Epidermal melanocyte (primary cell): ENCODE measurements at regions not wholly inside any gene's neighbourhood (a gene's known extent, or its start where the extent isn't known, plus 50 kb on each side); places are given as distances from the start of the nearest gene placed in this dataset.

Experiments used
- DNase-seq: peaks from one replicate; pipeline ENCODE4 v3.0.0; 2011; ENCODE audit warnings: low spot score; ENCODE audit not compliant: insufficient read length

DNA sequence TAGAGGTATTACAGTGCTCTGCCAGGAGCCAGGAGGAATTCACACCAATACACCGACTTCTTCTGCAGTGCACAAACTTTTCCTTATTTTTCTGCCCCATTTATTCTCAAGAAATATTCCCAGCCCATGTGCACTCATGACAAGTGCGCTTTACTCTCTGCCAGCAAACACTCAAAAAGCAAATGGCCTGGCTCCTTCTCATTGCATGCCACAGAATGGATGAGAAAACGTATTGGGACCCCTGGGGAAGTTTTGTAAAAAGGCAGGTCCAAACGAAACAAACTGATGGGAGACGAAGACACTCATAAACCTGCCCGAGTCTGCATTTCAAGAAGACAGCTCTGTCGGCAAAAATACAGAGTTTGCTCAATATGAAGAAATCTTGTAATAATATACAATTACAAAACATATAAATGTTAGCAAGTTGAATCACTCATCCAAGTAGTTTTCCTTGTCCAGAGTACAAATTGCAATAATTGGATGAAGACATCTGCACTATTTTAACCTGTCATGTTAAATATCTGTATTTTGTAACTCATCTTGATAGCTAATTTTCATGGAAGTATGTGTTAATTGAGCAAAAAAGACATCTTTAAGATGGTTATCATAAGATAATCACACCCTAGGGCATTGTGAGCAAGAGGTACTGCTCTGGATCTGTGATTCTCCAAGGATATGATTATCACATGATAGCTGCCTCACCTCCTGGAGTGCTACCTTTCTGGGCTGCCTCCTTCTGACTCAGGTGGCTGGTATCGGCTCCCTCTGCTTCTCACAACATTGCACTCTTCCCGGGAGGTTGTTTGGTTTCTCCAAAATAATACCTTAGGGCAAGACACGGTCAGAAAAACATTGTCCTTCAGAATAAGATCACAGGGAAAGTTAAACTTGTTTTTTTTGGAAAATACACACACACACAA lies 260.8 kb upstream of the G2E3 start:
- no peak for DNase-seq

DNA sequence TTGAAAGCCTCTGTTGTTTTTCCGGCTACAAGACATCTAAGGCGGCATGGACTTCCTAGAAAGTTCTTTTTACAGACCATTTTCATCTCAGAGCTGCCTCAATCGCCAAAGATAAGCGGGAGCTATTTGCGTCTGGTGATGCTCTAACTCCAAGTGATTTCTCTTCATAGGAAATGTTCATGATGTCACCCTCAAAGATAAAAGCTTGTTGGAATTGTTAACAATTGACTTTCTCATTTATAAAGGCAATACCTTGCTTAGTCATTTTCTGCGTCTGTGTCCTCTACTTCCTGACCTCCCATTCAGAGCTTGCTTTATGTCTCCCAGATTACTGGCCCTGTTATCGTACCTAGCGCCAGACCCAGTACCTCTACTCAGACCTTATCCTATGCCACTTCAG lies 259.0 kb upstream of the G2E3 start:
- DNase-seq = no peak

DNA sequence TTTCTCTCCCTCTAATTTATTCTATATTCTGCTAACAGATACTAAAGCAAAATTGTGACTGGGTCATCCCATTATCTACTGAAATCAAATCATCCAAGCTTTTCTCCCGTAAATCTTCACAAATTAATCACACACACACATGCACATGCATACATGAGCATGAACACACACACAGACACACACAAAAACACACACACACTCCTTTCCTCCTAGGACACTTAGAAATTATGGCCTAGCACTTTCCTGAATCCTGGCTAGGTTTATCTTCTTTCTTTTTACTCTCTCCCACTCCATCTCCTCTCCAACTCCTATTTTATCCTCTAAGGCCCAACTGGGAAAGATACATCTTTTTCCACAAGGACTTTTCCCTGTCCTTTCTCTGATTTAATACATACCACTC lies 255.6 kb upstream of the G2E3 start:
- DNase-seq = no peak

DNA sequence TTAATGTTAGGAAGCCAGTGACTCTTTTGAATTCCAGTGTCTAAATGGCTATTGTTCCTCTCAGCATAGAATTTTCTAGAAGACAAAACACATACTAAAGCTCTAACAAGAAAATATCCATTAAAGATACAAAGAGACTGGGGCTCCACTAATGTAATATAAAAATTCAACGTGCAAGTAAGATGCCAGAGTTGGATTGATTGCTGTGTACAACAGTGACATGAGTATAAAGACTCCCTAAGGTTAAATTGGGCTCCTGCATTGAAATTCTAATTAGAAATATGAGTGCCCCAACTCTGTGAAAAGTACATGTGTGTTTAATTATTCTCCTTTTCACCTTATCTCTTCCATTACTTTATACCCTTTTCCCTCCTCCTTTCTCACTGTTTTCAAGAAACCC lies 253.6 kb upstream of the G2E3 start:
- no peak for DNase-seq

DNA sequence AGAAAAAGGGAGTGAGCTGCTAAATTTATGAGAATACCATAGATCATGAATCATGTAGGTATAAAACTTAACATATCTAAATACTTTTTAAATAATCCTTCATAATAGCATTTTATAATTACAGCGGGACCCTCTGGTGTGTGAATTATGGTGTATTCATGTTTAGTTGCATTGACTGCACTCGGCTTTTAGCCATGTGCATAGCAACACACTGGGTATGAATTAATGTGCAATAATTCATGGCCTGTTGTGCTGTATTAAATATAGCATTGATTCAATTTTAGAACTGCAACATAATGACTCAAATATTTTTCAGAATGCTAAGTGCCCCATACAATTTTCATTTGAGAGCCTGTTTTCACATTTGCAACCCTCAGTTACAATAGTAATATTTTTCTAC lies 249.6 kb upstream of the G2E3 start:
- DNase-seq = no peak

DNA sequence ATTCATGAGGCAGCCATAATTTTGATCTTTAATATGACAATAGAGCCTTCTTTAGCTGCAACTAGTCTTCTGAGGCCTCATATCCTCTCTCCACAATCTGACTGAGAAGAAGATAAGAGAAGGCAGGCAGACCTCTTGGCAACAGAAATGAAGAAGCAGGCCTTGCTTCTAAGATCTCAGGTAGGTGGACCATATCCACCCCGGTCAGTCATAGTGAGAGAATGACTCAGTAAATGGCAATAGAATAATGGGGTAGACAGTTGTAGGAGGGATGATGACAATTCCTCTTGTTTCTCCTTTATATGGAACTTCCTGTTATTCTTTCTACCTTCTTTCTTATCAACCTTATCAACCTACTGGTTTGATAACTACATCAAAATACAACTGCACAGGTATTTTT lies 246.7 kb upstream of the G2E3 start:
- no peak for DNase-seq

DNA sequence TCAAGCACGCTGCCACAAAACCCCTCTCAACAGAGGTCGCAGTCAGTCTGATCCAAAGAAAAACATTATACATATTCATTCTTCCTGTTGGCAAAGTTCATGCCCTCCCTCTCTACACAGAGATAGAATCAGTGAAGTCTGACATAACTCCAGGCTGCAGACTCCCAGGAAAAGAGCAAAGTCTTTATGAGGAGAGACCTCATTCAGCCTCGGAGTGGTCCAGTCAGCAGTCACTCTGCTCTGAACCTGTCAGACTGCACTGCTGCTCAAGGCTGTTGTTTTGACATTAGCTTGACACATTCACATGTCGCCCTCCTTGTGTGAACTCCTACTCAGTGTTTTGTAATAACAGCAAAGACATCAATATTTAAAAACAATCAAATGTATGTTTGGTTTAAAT lies 241.2 kb upstream of the G2E3 start:
- no peak for DNase-seq

DNA sequence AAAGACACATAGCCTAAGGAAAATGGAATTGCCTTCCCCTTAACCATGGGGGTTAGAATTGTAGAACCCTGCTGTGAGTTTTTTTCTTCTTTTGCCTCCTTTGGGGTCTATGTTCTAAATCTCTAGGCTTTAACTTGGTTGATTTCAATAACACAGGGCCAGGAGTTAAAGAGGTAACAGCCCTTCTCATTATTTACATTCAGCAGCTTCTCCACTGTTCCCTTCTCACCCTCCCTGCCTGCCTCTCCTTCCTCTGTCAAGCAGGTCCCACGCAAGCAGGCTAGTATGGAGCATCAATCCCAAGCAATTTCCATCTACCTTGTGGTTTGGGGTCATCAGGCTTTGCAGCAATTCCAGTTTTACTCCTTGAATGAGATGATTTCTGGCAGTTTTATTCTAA lies 236.1 kb upstream of the G2E3 start:
- no peak for DNase-seq

DNA sequence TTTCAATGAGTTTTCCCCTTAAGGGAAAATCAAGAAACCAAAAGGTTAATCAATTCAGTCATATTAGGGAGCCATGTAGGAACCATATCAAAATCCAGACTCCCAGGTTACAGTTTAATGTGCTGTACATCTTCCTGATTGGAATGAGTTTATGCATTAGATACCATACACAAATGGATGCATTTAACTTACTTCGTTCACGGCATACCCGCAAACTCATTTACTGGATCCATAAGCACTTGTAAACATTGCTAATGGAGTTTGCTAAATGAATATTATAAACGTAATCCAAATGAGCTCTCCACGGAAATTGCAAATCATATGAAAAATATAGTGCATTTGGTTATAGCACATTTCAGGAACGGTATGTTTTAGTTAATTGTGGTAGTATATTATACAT lies 228.9 kb upstream of the G2E3 start:
- DNase-seq = no peak

DNA sequence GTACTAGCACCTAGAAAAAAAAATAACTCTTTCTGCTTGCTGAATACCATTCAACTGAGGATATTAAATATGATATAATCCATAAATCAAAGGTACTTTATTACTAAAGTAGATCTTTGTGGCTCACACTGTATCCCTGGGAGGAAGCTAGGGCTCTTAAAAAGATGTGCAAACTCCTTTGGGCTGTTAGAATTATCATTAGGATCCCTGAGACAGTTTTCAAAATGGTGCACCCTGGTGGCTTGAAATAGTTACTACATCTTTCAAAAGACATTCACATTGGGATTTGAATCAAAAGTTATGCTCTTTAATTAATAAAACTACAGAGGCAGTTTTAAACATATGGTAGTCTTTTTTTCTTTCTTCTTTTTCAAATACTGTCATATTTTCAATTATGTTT lies 228.5 kb upstream of the G2E3 start:
- DNase-seq = no peak

DNA sequence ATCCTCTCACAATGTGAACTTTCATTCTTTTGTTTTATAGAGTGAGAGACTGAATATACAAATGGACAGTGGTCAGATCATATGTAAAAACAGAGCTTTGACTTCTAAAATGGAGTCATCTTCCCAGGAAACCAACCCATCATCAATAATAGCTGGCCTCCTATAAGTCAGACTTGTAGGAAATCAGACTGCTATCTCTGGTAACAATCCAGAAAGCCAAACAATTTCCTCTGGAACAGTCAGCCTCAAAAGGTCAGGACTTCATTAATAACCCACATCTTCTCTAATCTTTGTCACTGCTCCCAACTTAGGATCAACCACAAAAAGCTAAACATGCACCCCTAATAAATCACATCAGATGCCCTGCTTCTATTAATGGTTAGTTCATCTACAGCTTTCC lies 227.9 kb upstream of the G2E3 start:
- no peak for DNase-seq

DNA sequence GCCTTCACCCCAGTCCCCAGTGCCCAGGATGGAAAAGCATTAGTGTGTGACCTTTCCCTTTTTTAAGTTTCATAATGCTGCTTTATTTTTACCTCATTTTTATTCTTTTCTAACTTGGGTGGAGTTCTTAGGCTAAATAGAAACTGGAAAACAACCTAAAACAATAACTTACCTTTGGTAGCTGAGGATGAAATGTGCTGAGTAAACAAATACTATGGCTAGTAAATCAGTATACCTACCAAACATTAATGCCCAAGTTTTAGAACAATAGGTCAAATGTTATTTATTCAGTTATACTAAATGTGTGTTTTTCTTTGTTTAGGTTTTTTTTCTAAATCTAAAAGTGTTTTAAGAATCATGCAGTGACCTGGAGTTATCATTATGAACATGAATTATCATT lies 226.6 kb upstream of the G2E3 start:
- DNase-seq = no peak

DNA sequence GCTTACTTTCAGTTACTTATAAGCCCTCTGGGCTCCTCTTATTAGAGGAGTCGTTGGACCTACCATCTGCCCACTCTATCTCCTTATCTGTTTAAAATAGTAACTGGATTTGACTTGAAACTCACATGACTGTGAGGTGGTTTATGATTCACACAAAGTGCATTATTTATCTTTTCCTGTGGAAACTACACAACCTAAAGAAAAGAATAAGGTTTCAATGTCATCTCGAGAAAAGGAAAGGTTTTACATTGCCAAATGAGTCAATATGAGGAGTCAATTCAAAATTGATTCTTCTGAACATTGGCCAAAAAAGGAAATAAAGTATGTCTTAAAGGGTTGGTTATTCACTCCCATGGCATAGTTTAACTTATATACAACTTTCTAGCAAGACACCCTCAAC lies 225.0 kb upstream of the G2E3 start:
- DNase-seq = no peak

DNA sequence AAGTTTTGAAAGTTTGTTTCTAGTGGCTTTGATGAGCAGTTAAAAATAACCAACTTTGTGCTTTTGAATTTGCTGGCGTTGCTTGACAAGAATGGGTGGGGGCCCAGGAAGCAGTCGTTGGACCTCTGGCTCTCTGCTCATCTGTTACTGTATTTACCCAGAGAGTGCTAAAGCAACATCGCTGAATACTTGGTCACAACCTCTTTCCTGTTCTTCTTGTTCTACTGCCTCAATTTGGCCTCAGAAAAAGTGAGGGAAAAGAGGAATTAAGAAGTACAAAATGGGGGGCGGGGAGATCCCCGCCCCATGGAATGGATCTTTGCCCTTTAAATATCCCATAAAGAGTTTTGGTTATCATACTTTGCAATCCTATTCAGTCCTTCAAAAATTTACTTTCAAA lies 221.5 kb upstream of the G2E3 start:
- no peak for DNase-seq

DNA sequence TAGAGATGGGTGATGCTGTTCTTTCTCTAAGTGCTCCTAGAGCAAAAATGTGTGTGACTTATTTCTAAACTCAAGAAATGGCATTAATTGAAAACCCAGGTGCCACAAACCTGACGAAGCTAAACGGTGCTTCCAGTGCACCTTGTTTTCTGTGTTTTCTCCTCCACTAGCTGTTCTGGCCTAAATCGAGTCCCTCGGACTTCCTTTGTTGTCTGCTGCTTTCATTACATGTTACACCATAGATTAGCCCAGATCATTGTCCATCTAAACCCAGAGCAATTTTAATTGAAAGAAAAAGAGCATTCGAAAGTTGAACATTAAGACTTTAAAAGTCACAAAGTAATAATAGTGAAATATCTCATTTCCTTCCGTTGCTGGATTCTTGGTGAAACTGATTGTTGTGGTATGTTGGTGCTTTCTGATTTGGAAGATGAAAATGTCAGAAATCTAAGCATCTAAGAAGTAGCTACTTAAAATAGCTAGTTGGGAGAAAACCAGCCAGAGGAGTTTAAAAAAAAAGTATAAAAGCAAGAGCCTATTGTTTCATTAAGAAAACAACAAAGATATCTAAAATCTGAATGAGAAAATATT lies 219.6 kb upstream of the G2E3 start:
- no peak for DNase-seq

DNA sequence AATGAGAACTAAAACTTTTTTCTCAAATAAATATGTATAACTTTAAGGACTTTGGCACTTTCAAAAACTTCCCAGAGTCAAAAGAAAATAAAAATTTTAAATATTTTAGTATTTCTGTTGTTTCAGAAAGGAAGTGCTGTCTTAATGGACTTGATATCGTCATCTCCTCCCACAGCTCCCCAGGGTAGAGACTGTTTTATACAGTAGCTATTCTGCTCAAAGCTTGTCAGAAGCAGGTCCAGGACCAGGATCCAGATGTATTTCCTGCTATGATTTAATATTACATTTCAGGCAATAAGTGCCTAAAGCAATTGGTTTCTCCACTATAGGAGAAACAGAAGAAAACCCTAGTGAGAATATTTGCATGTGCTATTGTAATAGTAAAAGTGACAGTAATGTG lies 218.5 kb upstream of the G2E3 start:
- DNase-seq = no peak

DNA sequence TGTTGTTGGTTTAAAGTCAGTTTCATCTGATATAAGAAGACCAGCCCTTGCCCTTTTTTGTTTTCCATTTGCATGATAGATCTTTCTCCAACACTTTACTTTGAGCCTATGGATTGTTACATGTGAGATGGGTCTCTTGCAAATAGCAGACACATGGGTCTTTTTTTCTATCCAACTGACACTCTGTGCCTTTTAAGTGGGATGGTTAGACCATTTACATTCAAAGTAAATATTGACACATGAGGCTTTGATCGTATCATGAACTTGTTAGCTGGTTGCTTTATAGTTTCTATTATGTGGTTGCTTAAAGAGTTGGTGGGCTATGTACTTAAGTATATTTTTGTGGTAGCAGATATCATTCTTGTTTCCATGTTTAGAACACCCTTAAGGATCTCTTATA lies 213.4 kb upstream of the G2E3 start:
- DNase-seq = no peak

DNA sequence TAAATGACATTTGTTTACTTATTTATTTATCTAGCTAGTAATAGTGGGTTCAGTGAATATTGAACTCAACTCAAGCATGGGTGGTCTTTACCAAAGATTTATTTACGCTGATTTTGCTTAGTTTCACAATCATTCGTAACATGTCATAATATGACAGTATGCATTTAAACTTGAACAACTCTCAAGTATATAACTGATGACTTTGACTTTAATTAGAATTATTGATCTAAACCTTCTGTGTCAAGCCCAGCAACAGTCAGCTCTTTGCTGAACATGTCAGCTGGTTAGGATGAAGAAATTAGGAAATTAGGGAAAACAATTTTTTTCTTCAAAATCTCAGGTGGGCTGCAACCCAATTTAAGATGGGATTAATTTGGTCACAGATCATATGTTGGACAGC lies 210.5 kb upstream of the G2E3 start:
- no peak for DNase-seq

DNA sequence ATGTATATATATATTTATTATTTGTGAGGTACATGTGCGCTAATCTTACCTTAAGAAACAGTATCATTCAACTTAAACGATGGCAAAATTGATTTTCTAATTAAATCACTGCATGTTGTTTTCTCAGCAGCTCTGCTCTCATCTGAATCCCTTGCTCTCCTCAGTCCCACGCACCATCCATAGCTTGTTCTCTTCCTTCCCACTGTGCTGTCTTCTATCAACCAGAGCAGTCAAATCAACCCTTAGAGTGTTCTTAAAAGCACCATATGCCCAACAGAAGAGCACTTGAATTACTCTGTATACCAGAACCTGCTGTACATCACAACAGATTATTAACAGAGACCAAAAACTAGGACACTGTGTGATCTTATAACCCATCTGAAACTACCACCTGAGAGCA lies 209.4 kb upstream of the G2E3 start:
- no peak for DNase-seq

DNA sequence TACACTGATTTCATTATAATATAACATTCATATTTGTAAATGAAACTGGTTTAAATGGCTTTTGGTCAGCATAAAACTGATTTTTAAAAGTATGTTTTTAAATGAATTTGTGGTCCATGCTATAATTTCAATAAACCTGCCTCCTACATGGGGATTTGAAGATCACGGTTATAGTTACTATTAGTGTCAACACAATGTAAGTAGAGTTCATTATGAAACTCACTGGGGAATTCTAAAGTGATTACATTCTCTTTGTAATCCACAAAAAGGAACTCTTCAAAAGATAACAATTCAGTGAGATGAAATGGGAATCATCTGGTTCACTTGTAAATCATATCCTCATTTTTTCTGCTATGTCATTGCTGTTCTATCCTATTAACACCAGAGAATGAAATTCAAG lies 204.5 kb upstream of the G2E3 start:
- no peak for DNase-seq

DNA sequence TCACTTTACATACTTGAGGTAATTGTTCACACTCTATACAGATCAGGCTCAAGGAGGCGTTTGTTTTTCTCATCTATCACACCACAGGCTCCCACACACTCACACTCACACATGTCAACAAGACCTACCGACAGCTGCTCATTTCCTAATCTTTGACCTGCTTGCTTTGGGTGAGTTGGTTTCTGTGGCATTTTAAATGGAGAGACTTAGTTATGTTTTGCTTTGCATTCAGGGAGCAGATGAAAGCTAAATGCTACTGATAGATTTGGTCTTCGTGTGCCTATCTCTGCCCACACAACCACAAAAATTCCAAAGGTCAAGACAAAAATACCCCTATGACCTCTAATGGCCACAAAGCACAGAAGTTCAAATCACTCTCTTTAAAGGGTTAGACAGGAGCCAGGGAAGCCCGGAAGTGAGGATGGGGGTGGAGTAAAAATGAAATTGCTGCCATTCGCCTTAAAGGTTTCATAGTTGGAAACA lies 203.5 kb upstream of the G2E3 start:
- DNase-seq = no peak

DNA sequence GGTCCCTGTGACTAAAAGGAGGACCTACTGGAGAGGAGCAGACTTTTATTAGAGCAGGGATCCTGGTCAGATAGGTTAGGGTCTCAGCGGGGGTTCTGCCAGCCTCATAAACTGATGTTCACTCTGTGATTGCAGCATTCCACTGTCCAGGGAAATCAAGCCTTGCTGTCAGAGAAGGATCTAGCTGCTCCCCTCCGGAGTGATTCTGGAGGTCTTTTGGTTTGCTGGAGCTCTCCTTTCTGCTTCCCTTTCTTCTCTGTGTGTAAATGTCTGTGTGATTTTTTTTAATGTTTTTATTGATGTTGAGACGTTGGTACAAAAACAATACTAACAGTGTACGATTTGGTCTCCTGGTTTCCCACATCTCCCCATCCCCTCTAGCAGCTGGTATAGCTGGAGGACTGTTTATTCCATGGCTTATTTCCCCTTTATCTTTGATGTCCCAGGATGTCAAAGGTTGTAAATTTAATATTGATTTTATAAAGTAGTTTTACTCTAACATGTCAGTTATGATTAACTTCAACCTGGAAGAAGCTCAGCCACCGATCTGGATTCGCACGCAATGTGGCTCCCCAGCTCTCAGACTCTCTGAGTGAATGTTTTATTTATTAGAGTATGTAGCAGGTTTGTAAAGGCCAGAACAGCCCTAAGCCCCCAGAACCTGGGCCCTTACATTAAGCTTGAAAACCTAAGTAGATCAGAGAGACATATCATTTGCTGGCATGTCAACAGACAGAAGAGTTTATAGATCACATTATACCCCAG lies 202.3 kb upstream of the G2E3 start:
- no peak for DNase-seq
